ENCODE measurements at regions not wholly inside any gene's neighbourhood (a gene's known extent, or its start where the extent isn't known, plus 50 kb on each side); places are given as distances from the start of the nearest gene placed in this dataset.

DNA sequence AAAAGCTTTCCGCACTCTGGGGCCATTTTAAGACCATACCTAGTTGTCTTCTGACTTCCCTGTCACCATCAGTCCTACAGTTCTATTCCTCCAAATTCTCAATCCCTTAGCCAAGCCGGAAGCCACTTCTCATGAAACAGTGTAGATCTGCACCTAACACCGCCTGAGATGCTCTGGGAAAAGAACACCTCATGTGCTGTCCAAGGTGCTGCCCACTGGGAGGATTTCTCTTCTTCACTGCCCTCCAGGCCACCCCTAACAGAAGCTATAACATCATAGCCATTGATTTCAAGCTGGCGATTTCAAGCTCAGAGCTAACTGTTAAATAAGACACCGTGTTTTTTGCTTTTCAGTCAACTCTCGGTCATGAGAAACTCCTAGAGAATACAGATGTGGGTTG, 559.3 kb downstream of the CCDC171 start:
- Mint-ChIP-seq H3K27me3 (ENCODE audit: low read depth) (no peaks in the 10 kb centered on the region), H3K36me3 (ENCODE audit: low read depth) (no peaks in the 10 kb centered on the region), H3K4me1 (peaks cover 3% of the 10 kb centered on the region), H3K27ac (ENCODE audit: unreplicated experiment) (no peak overlapping the region), H3K9me3 (no peaks in the 10 kb centered on the region), H3K4me3 (no peak overlapping the region)
- TF ChIP-seq, protein P1, sequence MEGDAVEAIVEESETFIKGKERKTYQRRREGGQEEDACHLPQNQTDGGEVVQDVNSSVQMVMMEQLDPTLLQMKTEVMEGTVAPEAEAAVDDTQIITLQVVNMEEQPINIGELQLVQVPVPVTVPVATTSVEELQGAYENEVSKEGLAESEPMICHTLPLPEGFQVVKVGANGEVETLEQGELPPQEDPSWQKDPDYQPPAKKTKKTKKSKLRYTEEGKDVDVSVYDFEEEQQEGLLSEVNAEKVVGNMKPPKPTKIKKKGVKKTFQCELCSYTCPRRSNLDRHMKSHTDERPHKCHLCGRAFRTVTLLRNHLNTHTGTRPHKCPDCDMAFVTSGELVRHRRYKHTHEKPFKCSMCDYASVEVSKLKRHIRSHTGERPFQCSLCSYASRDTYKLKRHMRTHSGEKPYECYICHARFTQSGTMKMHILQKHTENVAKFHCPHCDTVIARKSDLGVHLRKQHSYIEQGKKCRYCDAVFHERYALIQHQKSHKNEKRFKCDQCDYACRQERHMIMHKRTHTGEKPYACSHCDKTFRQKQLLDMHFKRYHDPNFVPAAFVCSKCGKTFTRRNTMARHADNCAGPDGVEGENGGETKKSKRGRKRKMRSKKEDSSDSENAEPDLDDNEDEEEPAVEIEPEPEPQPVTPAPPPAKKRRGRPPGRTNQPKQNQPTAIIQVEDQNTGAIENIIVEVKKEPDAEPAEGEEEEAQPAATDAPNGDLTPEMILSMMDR (conservative IDR thresholded peaks at IDR 0.05): no peak
- DNase-seq (ENCODE audit: low read depth, low spot score): no peak

DNA sequence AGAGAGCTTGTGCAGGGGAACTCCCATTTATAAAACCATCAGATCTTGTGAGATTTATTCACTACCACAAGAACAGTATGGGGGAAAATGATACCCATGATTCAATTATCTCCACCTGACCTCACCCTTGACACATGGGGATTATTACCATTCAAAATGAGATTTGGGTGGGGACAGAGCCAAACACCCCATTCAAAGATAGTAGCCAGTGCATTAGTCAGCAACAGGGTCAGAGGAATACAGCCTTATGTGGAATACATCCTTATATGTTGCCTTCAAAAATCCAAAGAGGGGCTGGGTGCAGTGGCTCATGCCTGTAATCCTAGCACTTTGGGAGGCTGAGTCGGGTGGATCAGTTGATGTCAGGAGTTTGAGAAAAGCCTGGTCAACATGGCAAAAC, 563.2 kb downstream of the CCDC171 start:
- H3K9me3 Mint-ChIP-seq: no peaks in the 10 kb centered on the region
- DNase-seq (ENCODE audit: low read depth, low spot score): no peak
- no peak overlapping the region for H3K27ac Mint-ChIP-seq (ENCODE audit: unreplicated experiment)
- H3K27me3 Mint-ChIP-seq (ENCODE audit: low read depth): no peaks in the 10 kb centered on the region
- TF ChIP-seq, protein P1 (conservative IDR thresholded peaks at IDR 0.05): no peak
- peaks cover 11% of the 10 kb centered on the region for H3K4me1 Mint-ChIP-seq
- no peaks in the 10 kb centered on the region for H3K36me3 Mint-ChIP-seq (ENCODE audit: low read depth)
- H3K4me3 Mint-ChIP-seq: no peak overlapping the region

DNA sequence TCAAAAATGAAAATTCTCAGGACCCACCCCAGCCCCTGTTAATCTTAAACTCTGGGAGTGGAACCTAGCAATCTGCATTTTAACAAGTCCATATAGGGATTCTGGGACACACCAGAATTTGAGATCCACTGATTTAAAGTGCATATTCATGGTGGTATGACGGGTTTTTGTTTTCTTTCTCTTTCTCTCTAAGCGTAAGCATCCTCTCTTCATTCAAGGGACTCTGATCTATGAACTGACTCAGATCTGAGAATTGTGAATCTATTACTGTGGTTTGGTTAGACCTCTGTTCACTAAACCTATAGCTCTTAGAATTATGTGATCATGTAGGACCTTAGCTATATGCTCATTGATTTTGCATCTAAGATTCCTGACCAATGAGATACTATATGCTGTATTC, 565.2 kb downstream of the CCDC171 start:
- Mint-ChIP-seq H3K9me3 (no peaks in the 10 kb centered on the region), H3K36me3 (ENCODE audit: low read depth) (no peaks in the 10 kb centered on the region), H3K4me3 (no peak overlapping the region), H3K4me1 (peaks cover 14% of the 10 kb centered on the region), H3K27ac (ENCODE audit: unreplicated experiment) (no peak overlapping the region), H3K27me3 (ENCODE audit: low read depth) (no peaks in the 10 kb centered on the region)
- DNase-seq (ENCODE audit: low read depth, low spot score): no peak
- TF ChIP-seq, protein P1 (conservative IDR thresholded peaks at IDR 0.05): no peak

DNA sequence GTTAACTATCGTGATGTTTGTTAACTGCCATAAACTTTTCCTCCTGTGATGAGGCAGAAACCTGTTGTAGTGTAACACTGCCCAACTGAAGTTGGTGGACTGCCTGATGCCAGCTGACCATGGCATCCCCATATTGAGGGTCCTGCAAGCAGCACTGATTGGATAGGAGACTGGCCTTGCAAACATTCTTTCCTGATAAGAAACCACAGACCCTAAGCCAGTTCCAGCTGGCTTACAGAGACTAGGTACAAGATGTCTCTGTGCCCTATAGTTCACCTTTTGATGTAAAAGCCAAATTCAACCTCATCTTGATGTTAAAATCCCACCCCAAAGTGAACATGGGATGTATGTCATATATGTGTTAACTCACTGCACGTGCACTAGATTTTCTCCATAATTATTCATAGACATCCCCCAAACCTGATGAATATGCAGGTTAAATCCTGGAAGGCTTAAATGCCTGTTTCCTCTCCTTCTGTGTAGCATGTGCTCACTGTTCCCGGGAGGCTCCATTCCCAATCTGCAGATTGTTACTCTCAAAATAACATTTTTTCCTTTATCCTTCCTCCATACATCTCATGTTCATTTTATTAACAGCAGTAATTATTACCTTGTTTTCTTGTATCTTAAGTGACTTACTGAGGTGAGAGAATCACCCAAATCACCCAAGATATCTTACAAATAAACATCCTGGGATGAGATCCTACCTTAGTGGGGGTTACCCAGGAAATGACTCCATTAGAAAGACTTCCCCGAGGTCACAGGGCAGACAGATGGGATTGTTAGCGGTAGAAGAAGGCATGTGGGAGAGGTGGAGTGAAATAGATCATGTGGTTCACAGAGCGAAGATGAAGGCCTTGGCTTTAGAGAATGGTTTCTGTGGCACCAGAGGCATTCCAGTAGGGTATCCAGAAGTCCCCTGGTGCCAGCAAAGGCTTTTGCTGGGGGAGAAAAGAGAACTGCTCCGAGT, 566.7 kb downstream of the CCDC171 start:
- Mint-ChIP-seq H3K27ac (ENCODE audit: unreplicated experiment) (no peak overlapping the region), H3K9me3 (no peaks in the 10 kb centered on the region), H3K4me1 (peaks cover 14% of the 10 kb centered on the region), H3K27me3 (ENCODE audit: low read depth) (no peaks in the 10 kb centered on the region), H3K4me3 (no peak overlapping the region), H3K36me3 (ENCODE audit: low read depth) (no peaks in the 10 kb centered on the region)
- no peak for DNase-seq (ENCODE audit: low read depth, low spot score)
- TF ChIP-seq, protein P1 (conservative IDR thresholded peaks at IDR 0.05): no peak

DNA sequence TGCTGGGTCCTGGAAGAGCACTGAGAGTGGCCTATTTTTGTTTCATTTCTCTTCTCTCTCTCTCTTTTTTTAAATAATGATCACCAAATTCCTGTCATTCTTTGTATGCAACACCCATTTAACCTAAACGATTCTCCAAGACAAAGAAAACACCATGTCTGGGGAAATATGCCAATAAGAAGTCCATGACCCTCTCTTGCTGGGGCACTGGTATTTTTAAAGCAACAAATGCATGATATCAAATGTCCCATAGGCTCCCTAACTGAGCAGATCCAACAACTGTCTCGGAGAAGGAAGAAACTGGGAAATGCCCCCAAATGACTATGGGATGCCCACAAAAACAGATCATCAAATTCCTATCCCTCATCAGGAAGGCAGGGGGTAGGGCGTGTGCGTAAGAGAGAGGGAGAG, 567.4 kb downstream of the CCDC171 start:
- no peaks in the 10 kb centered on the region for H3K9me3 Mint-ChIP-seq
- H3K27me3 Mint-ChIP-seq (ENCODE audit: low read depth): no peaks in the 10 kb centered on the region
- H3K4me1 Mint-ChIP-seq: peaks cover 14% of the 10 kb centered on the region
- no peaks in the 10 kb centered on the region for H3K36me3 Mint-ChIP-seq (ENCODE audit: low read depth)
- TF ChIP-seq, protein P1 (conservative IDR thresholded peaks at IDR 0.05): no peak
- peak overlapping the region; percentile 87 for H3K27ac Mint-ChIP-seq (ENCODE audit: unreplicated experiment)
- no peak overlapping the region for H3K4me3 Mint-ChIP-seq
- no peak for DNase-seq (ENCODE audit: low read depth, low spot score)

All from neural crest cell (in vitro differentiated cells).